Loucy (cell line): ENCODE measurements at regions not wholly inside any gene's neighbourhood (a gene's known extent, or its start where the extent isn't known, plus 50 kb on each side); places are given as distances from the start of the nearest gene placed in this dataset.

ENCODE experiments used
- H2AFZ ChIP-seq: fragments of 200-600 bp; sonication (generic); 2 replicates; pipeline ENCODE4 v1.6.0; 2016; ENCODE audit warnings: antibody characterized with exemption, mild to moderate bottlenecking, low read length, moderate library complexity
- H3F3A ChIP-seq: fragments of 200-600 bp; 2 replicates; pipeline ENCODE4 v1.6.0; 2016; ENCODE audit warnings: antibody characterized with exemption, low read depth, mild to moderate bottlenecking
- H3K27me3 ChIP-seq: fragments of 200-600 bp; sonication (generic); 2 replicates; pipeline ENCODE4 v1.6.1; 2014; ENCODE audit warnings: low read length, mild to moderate bottlenecking; ENCODE audit not compliant: insufficient read depth, poor library complexity, severe bottlenecking
- H3K36me3 ChIP-seq: fragments of 200-600 bp; sonication (generic); 2 replicates; pipeline ENCODE4 v1.6.1; 2016; ENCODE audit warnings: low read length; ENCODE audit not compliant: insufficient read depth
- H3K4me1 ChIP-seq: fragments of 200-600 bp; sonication (generic); 2 replicates; pipeline ENCODE4 v1.5.1; 2014; ENCODE audit warnings: low read length, mild to moderate bottlenecking; ENCODE audit not compliant: insufficient read depth, poor library complexity, severe bottlenecking
- H3K4me2 ChIP-seq: fragments of 200-600 bp; sonication (generic); 2 replicates; pipeline ENCODE4 v1.6.0; 2014; ENCODE audit warnings: antibody characterized with exemption, low read length, low read depth, mild to moderate bottlenecking; ENCODE audit not compliant: poor library complexity, severe bottlenecking
- H3K4me3 ChIP-seq: fragments of 200-600 bp; sonication (generic); 2 replicates; pipeline ENCODE4 v1.5.1; 2014; ENCODE audit warnings: low read length, mild to moderate bottlenecking, mixed read lengths; ENCODE audit not compliant: poor library complexity, severe bottlenecking
- H3K79me2 ChIP-seq: fragments of 200-600 bp; sonication (generic); 2 replicates; pipeline ENCODE4 v1.6.1; 2014; ENCODE audit warnings: low read length; ENCODE audit not compliant: insufficient read depth
- H3K9ac ChIP-seq: fragments of 200-600 bp; sonication (generic); 2 replicates; pipeline ENCODE4 v1.6.0; 2014; ENCODE audit warnings: mild to moderate bottlenecking, low read depth, low read length, moderate library complexity; ENCODE audit not compliant: poor library complexity, severe bottlenecking
- H3K9me2 ChIP-seq: fragments of 200-600 bp; sonication (generic); replicated peaks from 2 replicates; pipeline ENCODE4 v1.6.1; 2016; ENCODE audit warnings: low read depth, low read length, mixed read lengths
- H3K9me3 ChIP-seq: fragments of 200-600 bp; sonication (generic); 2 replicates; pipeline ENCODE4 v1.6.1; 2014; ENCODE audit warnings: mild to moderate bottlenecking, antibody characterized with exemption, low read length, low read depth; ENCODE audit not compliant: insufficient read depth
- H4K20me1 ChIP-seq: fragments of 200-600 bp; sonication (generic); 2 replicates; pipeline ENCODE4 v1.6.0; 2014; ENCODE audit warnings: antibody characterized with exemption, low read length, mild to moderate bottlenecking; ENCODE audit not compliant: insufficient read depth, poor library complexity, severe bottlenecking
- EZH2phosphoT487 ChIP-seq: fragments of 200-600 bp; IDR thresholded peaks from 2 replicates; pipeline ENCODE4 v1.6.1; 2018; ENCODE audit warnings: antibody characterized with exemption, mild to moderate bottlenecking, moderate library complexity, borderline replicate concordance
- TF ChIP-seq, protein P1 (sequence below): fragments of 200-600 bp; sonication (generic); conservative IDR thresholded peaks from 2 replicates; pipeline ENCODE4 v1.5.1; 2014; ENCODE audit warnings: mild to moderate bottlenecking, antibody characterized with exemption, low read length

DNA sequence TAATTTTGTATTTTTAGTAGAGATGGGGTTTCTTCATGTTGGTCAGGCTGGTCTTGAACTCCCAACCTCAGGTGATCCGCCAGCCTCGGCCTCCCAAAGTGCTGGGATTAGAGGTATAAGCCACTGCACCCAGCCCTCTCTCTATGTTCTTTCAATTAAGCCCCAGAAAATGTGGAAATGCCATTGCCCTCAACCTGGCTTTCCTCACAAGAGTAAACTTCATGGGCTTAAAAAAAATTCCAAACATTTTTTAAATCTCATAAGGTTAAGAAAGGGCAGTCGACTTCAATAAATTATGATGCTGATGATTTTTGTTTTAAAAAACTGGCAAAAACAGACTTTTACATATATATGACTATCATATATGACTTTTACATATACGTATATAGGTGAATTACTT is 107.6 kb downstream of the TES start:
- TF ChIP-seq, protein P1, sequence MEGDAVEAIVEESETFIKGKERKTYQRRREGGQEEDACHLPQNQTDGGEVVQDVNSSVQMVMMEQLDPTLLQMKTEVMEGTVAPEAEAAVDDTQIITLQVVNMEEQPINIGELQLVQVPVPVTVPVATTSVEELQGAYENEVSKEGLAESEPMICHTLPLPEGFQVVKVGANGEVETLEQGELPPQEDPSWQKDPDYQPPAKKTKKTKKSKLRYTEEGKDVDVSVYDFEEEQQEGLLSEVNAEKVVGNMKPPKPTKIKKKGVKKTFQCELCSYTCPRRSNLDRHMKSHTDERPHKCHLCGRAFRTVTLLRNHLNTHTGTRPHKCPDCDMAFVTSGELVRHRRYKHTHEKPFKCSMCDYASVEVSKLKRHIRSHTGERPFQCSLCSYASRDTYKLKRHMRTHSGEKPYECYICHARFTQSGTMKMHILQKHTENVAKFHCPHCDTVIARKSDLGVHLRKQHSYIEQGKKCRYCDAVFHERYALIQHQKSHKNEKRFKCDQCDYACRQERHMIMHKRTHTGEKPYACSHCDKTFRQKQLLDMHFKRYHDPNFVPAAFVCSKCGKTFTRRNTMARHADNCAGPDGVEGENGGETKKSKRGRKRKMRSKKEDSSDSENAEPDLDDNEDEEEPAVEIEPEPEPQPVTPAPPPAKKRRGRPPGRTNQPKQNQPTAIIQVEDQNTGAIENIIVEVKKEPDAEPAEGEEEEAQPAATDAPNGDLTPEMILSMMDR, result no peak
- TF ChIP-seq EZH2phosphoT487, result no peak
- Histone ChIP-seq H2AFZ (no peak overlapping the region), H3K4me3 (no peak overlapping the region), H3K9me2 (no peaks in the 10 kb centered on the region), H3F3A (no peaks in the 10 kb centered on the region), H4K20me1 (no peaks in the 10 kb centered on the region), H3K9ac (no peak overlapping the region), H3K36me3 (no peaks in the 10 kb centered on the region), H3K9me3 (no peaks in the 10 kb centered on the region), H3K4me2 (no peak overlapping the region), H3K4me1 (no peaks in the 10 kb centered on the region), H3K79me2 (no peaks in the 10 kb centered on the region), H3K27me3 (no peaks in the 10 kb centered on the region)

DNA sequence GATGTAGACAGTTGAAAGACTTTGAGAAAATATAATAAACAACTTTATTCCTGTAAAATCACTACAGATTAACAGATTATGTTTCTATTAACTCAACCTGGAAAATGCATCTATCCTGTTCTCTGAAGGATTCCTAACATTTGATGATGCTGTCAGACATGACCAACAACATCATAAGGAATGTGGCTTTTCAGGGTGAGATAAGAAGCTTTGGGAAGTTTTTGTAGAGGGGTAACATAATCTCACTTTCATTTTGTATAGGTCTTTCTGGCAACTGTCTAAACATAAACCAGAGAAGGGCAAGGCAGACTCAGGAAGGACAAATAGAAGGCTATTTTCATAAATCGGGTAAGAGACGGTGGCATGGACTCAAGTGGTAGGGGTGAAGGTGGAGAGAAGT is 112.2 kb downstream of the TES start:
- H3K9me2 ChIP-seq, result no peaks in the 10 kb centered on the region
- TF ChIP-seq EZH2phosphoT487, result no peak
- TF ChIP-seq, protein P1, result no peak
- H3K36me3 ChIP-seq, result no peaks in the 10 kb centered on the region
- no peaks in the 10 kb centered on the region for H3K9me3 ChIP-seq
- no peaks in the 10 kb centered on the region for H4K20me1 ChIP-seq
- H3K4me1 ChIP-seq, result no peaks in the 10 kb centered on the region
- no peaks in the 10 kb centered on the region for H3K27me3 ChIP-seq
- no peaks in the 10 kb centered on the region for H3F3A ChIP-seq
- no peak overlapping the region for H3K4me3 ChIP-seq
- H3K4me2 ChIP-seq, result no peak overlapping the region
- H3K79me2 ChIP-seq, result no peaks in the 10 kb centered on the region
- peak overlapping the region; percentile 48; the same call in 1 of the 2 replicates for H2AFZ ChIP-seq
- H3K9ac ChIP-seq, result no peak overlapping the region

DNA sequence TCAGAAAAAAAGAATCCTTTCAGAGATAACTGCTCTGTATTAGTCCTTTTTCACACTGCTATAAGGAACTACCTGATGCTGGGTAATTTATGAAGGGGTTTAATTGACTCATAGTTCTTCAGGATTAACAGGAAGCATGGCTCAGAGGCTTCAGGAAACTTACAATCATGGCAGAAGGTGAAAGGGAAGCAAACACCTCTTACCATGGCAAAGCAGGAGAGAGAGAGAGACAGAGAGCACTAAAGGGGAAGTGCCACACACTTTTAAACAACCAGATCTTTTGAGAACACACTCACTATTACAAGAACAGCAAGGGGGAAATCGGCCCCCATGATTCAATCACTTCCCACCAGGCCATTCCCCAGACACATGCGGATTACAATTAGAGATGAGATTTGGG is 114.2 kb downstream of the TES start:
- TF ChIP-seq EZH2phosphoT487, result no peak
- Histone ChIP-seq H4K20me1 (no peaks in the 10 kb centered on the region), H3K79me2 (no peaks in the 10 kb centered on the region), H3K9me3 (no peaks in the 10 kb centered on the region), H3K4me2 (no peak overlapping the region), H3K4me3 (no peak overlapping the region), H3K27me3 (no peaks in the 10 kb centered on the region), H3K4me1 (no peaks in the 10 kb centered on the region), H3K9ac (no peak overlapping the region), H3K36me3 (no peaks in the 10 kb centered on the region), H2AFZ (no peak overlapping the region), H3F3A (no peaks in the 10 kb centered on the region), H3K9me2 (no peaks in the 10 kb centered on the region)

DNA sequence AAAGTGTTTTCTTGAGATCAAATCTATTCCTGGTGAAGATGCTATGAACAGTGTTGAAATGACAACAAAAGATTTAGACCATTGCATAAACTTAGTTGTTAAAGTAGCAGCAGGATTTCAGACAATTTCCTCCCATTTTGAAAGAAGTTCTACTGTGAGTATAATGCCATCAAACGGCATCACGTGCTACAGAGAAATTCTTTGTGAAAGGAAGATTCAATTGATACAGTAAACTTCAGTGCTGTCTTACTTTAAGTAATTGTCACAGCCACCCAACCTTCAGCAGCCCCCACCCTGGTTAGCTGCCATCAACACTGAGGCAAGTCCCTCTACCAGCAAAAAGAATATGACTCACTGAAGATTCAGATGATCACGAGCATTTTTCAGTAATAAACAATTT is 115.2 kb downstream of the TES start:
- Histone ChIP-seq H4K20me1 (no peaks in the 10 kb centered on the region), H3K4me1 (no peaks in the 10 kb centered on the region), H3K9me3 (no peaks in the 10 kb centered on the region), H3F3A (no peaks in the 10 kb centered on the region), H3K27me3 (no peaks in the 10 kb centered on the region), H3K79me2 (no peaks in the 10 kb centered on the region), H3K4me3 (no peak overlapping the region), H2AFZ (no peak overlapping the region), H3K4me2 (no peak overlapping the region), H3K36me3 (no peaks in the 10 kb centered on the region), H3K9me2 (no peaks in the 10 kb centered on the region), H3K9ac (no peak overlapping the region)
- TF ChIP-seq, protein P1, result no peak
- TF ChIP-seq EZH2phosphoT487, result no peak
